K562 (cell line): ENCODE measurements at regions not wholly inside any gene's neighbourhood (a gene's known extent, or its start where the extent isn't known, plus 50 kb on each side); places are given as distances from the start of the nearest gene placed in this dataset.

Source experiments
- ATAC-seq: fragments of 200-7000 bp; cut with Tn5 transposase; 3 replicates; pipeline ENCODE4 v1.9.1; 2020; ENCODE audit warnings: moderate library complexity
- BruUV-seq: library from RNA; stranded (reverse); fragments of 400-500 nt; replicated peaks from 2 replicates; lab custom pipeline; 2021; lab: Mats Ljungman, UMichigan
- CTCF ChIA-PET: fragments of 300-600 bp; formaldehyde crosslinking; extraction: SDS; loops from one replicate; lab custom pipeline; 2021; ENCODE audit warnings: low intra/inter-chr PET ratio; lab: Yijun Ruan, JAX
- POLR2A ChIA-PET: fragments of 300-600, 350-650 bp; sonication (Branson Sonifier 250); formaldehyde crosslinking; extraction: SDS; loops from one replicate; lab custom pipeline; 2021; ENCODE audit warnings: antibody characterized with exemption, inconsistent platforms; lab: Yijun Ruan, JAX
- DNase-seq, 4 experiments: peaks; one replicate each; pipeline versions ENCODE4 v3.0.0 to v3.0.0-alpha.2; 2011 to 2018; ENCODE audit warnings: low spot score in 3 of 4, mixed read lengths in 3 of 4; ENCODE audit errors: extremely low read depth in 1 of 4
- FAIRE-seq: peaks from 2 replicates; lab custom pipeline; 2011; peaks lifted over from hg19 to GRCh38; lab: Jason Lieb, UNC
- H2AFZ ChIP-seq: 2 replicates; pipeline ENCODE4 v1.6.0; 2011; ENCODE audit warnings: low read depth, low read length, control low read depth, inconsistent platforms
- H3K27ac ChIP-seq: fragments of 200-600 bp; 3 replicates; pipeline ENCODE4 v1.8.0; 2011; ENCODE audit warnings: low read depth, mild to moderate bottlenecking, control low read depth, inconsistent platforms, low read length, moderate library complexity, mixed read lengths; ENCODE audit errors: extremely low read depth
- H3K27me3 ChIP-seq, 2 experiments: fragments of 300-600 bp in 1 of 2; 2 replicates in 1 of 2; 3 replicates in 1 of 2; pipeline versions ENCODE4 v1.6.0 to v1.8.0; 2011; ENCODE audit warnings: inconsistent platforms in 2 of 2, low read length in 2 of 2, mild to moderate bottlenecking in 1 of 2, mixed read lengths in 1 of 2, moderate library complexity in 1 of 2; ENCODE audit not compliant: control insufficient read depth in 2 of 2, insufficient read depth in 2 of 2
- H3K36me3 ChIP-seq: fragments of 300-600 bp; 3 replicates; pipeline ENCODE4 v1.8.0; 2011; ENCODE audit warnings: mild to moderate bottlenecking, low read length, inconsistent platforms; ENCODE audit not compliant: control insufficient read depth, insufficient read depth
- H3K4me1 ChIP-seq, 2 experiments: fragments of 200-600 bp in 1 of 2; replicated peaks in 1 of 2; 2 replicates in 1 of 2; 3 replicates in 1 of 2; pipeline versions ENCODE4 v1.5.1 to v1.8.0; 2011; ENCODE audit warnings: inconsistent platforms in 2 of 2, low read length in 2 of 2, mild to moderate bottlenecking in 1 of 2, mixed read lengths in 1 of 2, moderate library complexity in 1 of 2; ENCODE audit not compliant: control insufficient read depth in 2 of 2, insufficient read depth in 2 of 2
- H3K4me2 ChIP-seq: 2 replicates; pipeline ENCODE4 v1.6.1; 2011; ENCODE audit warnings: low read length, control low read depth, inconsistent platforms, mixed read lengths; ENCODE audit not compliant: insufficient read depth
- H3K4me3 ChIP-seq: fragments of 200-600 bp; sonication (generic), shearing (Covaris generic); 2 replicates; pipeline ENCODE4 v1.5.1; 2016; ENCODE audit warnings: control low read depth, inconsistent platforms
- H3K79me2 ChIP-seq: fragments of 200-600 bp; 3 replicates; pipeline ENCODE4 v1.8.0; 2011; ENCODE audit warnings: low read length, inconsistent platforms; ENCODE audit not compliant: control insufficient read depth, insufficient read depth
- H3K9ac ChIP-seq, 2 experiments: 2 replicates each; pipeline versions ENCODE4 v1.6.0 to v1.6.1; 2011; ENCODE audit warnings: low read depth in 2 of 2, low read length in 2 of 2, control low read depth in 1 of 2, inconsistent platforms in 1 of 2, mild to moderate bottlenecking in 1 of 2, mixed read lengths in 1 of 2; ENCODE audit not compliant: insufficient read depth in 1 of 2
- H3K9me1 ChIP-seq: one replicate; pipeline ENCODE4 v1.6.0; 2011; ENCODE audit warnings: inconsistent platforms, mild to moderate bottlenecking, low read length, moderate library complexity; ENCODE audit not compliant: control insufficient read depth, insufficient read depth
- H3K9me3 ChIP-seq: replicated peaks from 2 replicates; pipeline ENCODE4 v1.5.1; 2011; ENCODE audit warnings: low read depth, low read length, inconsistent platforms; ENCODE audit not compliant: control insufficient read depth, insufficient read depth
- H4K20me1 ChIP-seq: replicated peaks from 2 replicates; pipeline ENCODE4 v1.6.1; 2011; ENCODE audit warnings: low read length, inconsistent platforms, mixed read lengths; ENCODE audit not compliant: control insufficient read depth, insufficient read depth
- HNRNPH1 ChIP-seq: fragments of 200-400 bp; formaldehyde crosslinking; optimal IDR thresholded peaks from 2 replicates; pipeline ENCODE3; 2017; ENCODE audit warnings: low read depth, mild to moderate bottlenecking, low read length, moderate library complexity
- MCM7 ChIP-seq, 2 experiments: fragments of 450-650 bp; IDR thresholded peaks; 2 replicates each; pipeline ENCODE4 v1.6.1; 2016 to 2018
- POLR2AphosphoS5 ChIP-seq: IDR thresholded peaks from 2 replicates; pipeline ENCODE4 v1.6.1; 2011; ENCODE audit warnings: mild to moderate bottlenecking, low read depth, low read length, moderate library complexity; ENCODE audit not compliant: control insufficient read depth, insufficient read depth
- SAP30 ChIP-seq: fragments of 200-600 bp; sonication (generic); IDR thresholded peaks from 2 replicates; pipeline ENCODE4 v1.6.1; 2012; ENCODE audit warnings: borderline replicate concordance, low read depth, mild to moderate bottlenecking, moderate library complexity, low read length, control low read depth, inconsistent platforms; ENCODE audit not compliant: insufficient read depth, poor library complexity, severe bottlenecking
- ZC3H8 ChIP-seq: fragments of 450-650 bp; IDR thresholded peaks from 2 replicates; pipeline ENCODE4 v1.6.1; 2017
- ZNF12 ChIP-seq: sonication (generic); formaldehyde crosslinking; IDR thresholded peaks from 2 replicates; pipeline ENCODE4 v1.4.0; 2020; ENCODE audit warnings: mild to moderate bottlenecking, missing genetic modification reagents
- ZNF140 ChIP-seq: fragments of 250-450 bp; sonication (Bioruptor Pico); IDR thresholded peaks from 2 replicates; pipeline ENCODE4 v1.8.0; 2021; ENCODE audit warnings: moderate library complexity, mild to moderate bottlenecking, inconsistent platforms
- ZNF75A ChIP-seq: fragments of 450-650 bp; formaldehyde crosslinking; IDR thresholded peaks from 2 replicates; pipeline ENCODE4 v1.4.0; 2020; ENCODE audit warnings: mild to moderate bottlenecking
- WGBS: fragments of 100-300 bp; shearing (Covaris generic); methylation state at CpG from one replicate; pipeline ENCODE4 v1.1.6; 2016; ENCODE audit warnings: low coverage, mixed read lengths; ENCODE audit not compliant: insufficient coverage; ENCODE audit errors: missing lambda C conversion rate; 5-methylcytosine and 5-hydroxymethylcytosine counted together
- in situ Hi-C: fragments of 300-500 bp; cut with MboI; formaldehyde crosslinking; loops from 4 replicates; pipeline ENCODE4 v1.15.0; 2018; ENCODE audit warnings: inconsistent platforms, mixed read lengths
- intact Hi-C: fragments of 100-400 bp; cut with micrococcal nuclease; formaldehyde crosslinking; loops from 2 replicates; pipeline ENCODE4 v1.14.2; 2022
- TF ChIP-seq, protein P1 (sequence below): fragments of 250-450 bp; sonication (Bioruptor Pico); IDR thresholded peaks from 2 replicates; pipeline ENCODE4 v1.5.0; 2021
- TF ChIP-seq, protein P2 (sequence below): fragments of 250-450 bp; sonication (Bioruptor Pico); IDR thresholded peaks from 2 replicates; pipeline ENCODE4 v1.4.0; 2020; ENCODE audit warnings: mild to moderate bottlenecking, moderate library complexity
- TF ChIP-seq, protein P3 (sequence below), 2 experiments: IDR thresholded peaks; 2 replicates each; pipeline ENCODE4 v1.6.1; 2011; ENCODE audit warnings: borderline replicate concordance in 1 of 2, control low read depth in 1 of 2, low read depth in 1 of 2, low read length in 1 of 2, mild to moderate bottlenecking in 1 of 2, mixed read lengths in 1 of 2, moderate library complexity in 1 of 2; ENCODE audit not compliant: insufficient read depth in 1 of 2, insufficient read length in 1 of 2, poor library complexity in 1 of 2, severe bottlenecking in 1 of 2; ENCODE audit errors: extremely low read depth in 1 of 2
- TF ChIP-seq, protein P4 (sequence below): fragments of 250-450 bp; sonication (Bioruptor Pico); IDR thresholded peaks from 2 replicates; pipeline ENCODE4 v1.4.0; 2020; ENCODE audit warnings: mild to moderate bottlenecking

DNA sequence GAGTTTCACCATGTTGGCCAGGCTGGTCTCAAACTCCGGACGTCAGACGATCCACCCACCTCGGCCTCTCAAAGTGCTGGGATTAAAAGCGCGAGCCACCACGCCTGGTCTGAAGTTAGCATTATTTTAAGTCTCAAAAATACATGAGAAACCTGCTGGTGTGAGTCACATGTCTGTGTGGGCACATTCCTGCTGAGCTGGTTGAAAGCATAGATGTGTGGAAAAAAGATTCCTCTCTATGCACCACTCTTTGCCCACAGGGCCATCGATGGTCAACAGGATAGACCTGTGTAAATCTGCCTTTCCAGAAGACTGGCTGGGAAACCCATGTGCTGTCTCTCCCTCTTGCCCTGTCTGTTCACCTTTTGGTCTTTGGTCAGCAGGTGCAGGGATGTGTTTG lies 63.5 kb downstream of the CHRD start (continued):
- no peak for TF ChIP-seq POLR2AphosphoS5
- TF ChIP-seq, protein P1, sequence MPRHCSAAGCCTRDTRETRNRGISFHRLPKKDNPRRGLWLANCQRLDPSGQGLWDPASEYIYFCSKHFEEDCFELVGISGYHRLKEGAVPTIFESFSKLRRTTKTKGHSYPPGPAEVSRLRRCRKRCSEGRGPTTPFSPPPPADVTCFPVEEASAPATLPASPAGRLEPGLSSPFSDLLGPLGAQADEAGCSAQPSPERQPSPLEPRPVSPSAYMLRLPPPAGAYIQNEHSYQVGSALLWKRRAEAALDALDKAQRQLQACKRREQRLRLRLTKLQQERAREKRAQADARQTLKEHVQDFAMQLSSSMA (CRISPR knock-in tag) = no peak
- no peak for TF ChIP-seq ZC3H8
- TF ChIP-seq ZNF75A = no peak
- TF ChIP-seq, all 486 proteins: peak for 0

DNA sequence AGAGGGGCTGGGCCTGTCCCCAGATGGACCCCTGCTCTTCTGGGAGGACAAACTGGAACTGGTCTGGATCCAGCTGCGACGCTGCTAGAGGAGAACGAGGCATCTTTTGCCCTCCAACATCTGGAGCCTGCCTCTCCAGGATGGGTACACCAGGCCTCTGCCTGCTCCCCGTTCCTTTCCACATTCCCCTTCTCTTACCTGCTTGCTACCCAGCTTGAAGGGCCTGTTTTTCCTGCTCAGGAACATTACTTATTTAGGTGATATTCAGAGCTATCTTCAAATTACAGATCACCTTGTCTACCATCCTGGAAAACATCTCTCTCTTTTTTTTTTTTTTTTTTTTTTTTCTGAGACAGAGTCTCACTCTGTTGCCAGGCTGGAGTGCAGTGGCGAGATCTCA lies 64.0 kb downstream of the CHRD start:
- no peak for FAIRE-seq
- in situ Hi-C loops (no loop called here), intact Hi-C loops (no loop called here)
- H4K20me1 ChIP-seq = no peaks in the 10 kb centered on the region
- POLR2A ChIA-PET = interaction anchor here (0.6 kb wide), 2 partner anchors 26 to 55 kb away, joined by 4 read pairs; no protein-coding TSS in a partner anchor
- H3K79me2 ChIP-seq = no peaks in the 10 kb centered on the region
- BruUV-seq = no TSS peak
- H3K4me1 ChIP-seq = no peaks in the 10 kb centered on the region
- no peaks in the 10 kb centered on the region for H3K9me3 ChIP-seq
- ATAC-seq = no peak
- no peaks in the 10 kb centered on the region for H3K9me1 ChIP-seq
- no peak overlapping the region for H3K4me2 ChIP-seq
- CTCF ChIA-PET = no interaction called here
- no peak overlapping the region for H3K4me3 ChIP-seq
- WGBS = 0% methylated on average over 4 of the region's 5 CpGs
- no peaks in the 10 kb centered on the region for H3K36me3 ChIP-seq
- peaks cover 15 to 33% of the 10 kb centered on the region in 2 experiments; a peak in 3 of 5 replicates for H3K27me3 ChIP-seq
- no peak overlapping the region for H2AFZ ChIP-seq
- no peak overlapping the region for H3K27ac ChIP-seq
- H3K9ac ChIP-seq = no peak overlapping the region
- DNase-seq = no peak
- TF ChIP-seq ZNF140 (CRISPR knock-in tag) (no peak), HNRNPH1 (no peak), SAP30 (no peak), MCM7 (IDR thresholded peaks at IDR 0.05) (no peak), ZNF12 (no peak)
- TF ChIP-seq, protein P2, sequence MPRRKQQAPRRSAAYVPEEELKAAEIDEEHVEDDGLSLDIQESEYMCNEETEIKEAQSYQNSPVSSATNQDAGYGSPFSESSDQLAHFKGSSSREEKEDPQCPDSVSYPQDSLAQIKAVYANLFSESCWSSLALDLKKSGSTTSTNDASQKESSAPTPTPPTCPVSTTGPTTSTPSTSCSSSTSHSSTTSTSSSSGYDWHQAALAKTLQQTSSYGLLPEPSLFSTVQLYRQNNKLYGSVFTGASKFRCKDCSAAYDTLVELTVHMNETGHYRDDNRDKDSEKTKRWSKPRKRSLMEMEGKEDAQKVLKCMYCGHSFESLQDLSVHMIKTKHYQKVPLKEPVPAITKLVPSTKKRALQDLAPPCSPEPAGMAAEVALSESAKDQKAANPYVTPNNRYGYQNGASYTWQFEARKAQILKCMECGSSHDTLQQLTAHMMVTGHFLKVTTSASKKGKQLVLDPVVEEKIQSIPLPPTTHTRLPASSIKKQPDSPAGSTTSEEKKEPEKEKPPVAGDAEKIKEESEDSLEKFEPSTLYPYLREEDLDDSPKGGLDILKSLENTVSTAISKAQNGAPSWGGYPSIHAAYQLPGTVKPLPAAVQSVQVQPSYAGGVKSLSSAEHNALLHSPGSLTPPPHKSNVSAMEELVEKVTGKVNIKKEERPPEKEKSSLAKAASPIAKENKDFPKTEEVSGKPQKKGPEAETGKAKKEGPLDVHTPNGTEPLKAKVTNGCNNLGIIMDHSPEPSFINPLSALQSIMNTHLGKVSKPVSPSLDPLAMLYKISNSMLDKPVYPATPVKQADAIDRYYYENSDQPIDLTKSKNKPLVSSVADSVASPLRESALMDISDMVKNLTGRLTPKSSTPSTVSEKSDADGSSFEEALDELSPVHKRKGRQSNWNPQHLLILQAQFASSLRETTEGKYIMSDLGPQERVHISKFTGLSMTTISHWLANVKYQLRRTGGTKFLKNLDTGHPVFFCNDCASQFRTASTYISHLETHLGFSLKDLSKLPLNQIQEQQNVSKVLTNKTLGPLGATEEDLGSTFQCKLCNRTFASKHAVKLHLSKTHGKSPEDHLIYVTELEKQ (CRISPR knock-in tag) = no peak
- TF ChIP-seq, protein P3, sequence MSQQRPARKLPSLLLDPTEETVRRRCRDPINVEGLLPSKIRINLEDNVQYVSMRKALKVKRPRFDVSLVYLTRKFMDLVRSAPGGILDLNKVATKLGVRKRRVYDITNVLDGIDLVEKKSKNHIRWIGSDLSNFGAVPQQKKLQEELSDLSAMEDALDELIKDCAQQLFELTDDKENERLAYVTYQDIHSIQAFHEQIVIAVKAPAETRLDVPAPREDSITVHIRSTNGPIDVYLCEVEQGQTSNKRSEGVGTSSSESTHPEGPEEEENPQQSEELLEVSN (IDR thresholded peaks at IDR 0.05; ENCODE audit: borderline replicate concordance in 1 of 2, extremely low read depth in 1 of 2, insufficient read depth in 1 of 2, insufficient read length in 1 of 2, low read depth in 1 of 2, low read length in 1 of 2, poor library complexity in 1 of 2, severe bottlenecking in 1 of 2) = no peak
- TF ChIP-seq, protein P4, sequence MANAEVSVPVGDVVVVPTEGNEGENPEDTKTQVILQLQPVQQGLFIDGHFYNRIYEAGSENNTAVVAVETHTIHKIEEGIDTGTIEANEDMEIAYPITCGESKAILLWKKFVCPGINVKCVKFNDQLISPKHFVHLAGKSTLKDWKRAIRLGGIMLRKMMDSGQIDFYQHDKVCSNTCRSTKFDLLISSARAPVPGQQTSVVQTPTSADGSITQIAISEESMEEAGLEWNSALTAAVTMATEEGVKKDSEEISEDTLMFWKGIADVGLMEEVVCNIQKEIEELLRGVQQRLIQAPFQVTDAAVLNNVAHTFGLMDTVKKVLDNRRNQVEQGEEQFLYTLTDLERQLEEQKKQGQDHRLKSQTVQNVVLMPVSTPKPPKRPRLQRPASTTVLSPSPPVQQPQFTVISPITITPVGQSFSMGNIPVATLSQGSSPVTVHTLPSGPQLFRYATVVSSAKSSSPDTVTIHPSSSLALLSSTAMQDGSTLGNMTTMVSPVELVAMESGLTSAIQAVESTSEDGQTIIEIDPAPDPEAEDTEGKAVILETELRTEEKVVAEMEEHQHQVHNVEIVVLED (CRISPR knock-in tag) = no peak
